T-helper 1 cell treated with Interleukin-12 subunit alpha and Interleukin-12 subunit beta and Interleukin-4 antibody, amounts not matched to agents 30 ng/mL and 1 ng/mL, for 36 hours (primary cell): ENCODE measurements at regions not wholly inside any gene's neighbourhood (a gene's known extent, or its start where the extent isn't known, plus 50 kb on each side); places are given as distances from the start of the nearest gene placed in this dataset.

Experiments used
- intact Hi-C: fragments of 100-400 bp; cut with micrococcal nuclease; formaldehyde crosslinking; loops from one replicate; pipeline ENCODE4 v1.15.1; 2024

DNA sequence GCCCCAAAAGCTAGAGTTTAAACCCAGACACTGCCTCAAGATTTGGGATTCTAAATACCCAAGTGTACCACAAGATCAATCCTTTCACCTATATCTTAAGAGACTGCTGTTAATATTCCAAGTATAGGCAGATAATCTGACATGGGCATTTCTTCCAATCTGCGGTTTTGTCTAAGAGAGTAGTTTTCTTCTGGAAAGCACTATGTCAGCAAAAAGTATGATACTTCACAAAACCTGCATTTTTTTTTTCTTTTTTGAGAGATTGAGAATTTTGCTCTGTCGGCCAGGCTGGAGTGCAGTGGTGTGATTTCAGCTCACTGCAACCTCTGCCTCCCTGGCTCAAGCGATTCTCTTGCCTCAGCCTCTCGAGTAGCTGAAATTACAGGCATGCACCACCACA lies 190.7 kb upstream of the TYRP1 start:
- intact Hi-C loops = no loop called here

DNA sequence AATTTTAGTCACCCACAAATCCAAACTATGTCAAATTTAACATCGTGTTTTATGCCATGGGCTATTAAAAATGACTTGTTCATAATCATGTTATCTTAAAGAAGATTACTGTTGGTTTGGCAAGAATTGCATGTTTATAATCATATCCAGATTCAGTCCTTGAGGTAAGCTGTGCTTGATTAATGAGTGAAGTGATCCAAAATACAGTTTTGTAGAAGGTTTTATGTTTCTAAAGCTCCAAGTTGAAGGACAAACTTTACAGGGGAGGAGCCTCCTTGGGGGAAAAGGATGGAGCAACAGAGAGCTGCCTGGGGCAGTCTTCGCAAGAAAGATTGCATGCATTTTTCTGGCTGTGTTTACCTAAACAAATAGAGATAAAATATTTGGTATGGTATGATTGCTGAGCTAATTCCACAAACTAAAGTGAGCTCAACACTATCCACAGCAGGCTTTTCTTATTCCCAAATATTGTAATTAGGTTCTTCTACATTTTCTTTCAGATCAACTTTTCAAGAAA lies 189.5 kb upstream of the TYRP1 start:
- intact Hi-C loops = no loop called here

DNA sequence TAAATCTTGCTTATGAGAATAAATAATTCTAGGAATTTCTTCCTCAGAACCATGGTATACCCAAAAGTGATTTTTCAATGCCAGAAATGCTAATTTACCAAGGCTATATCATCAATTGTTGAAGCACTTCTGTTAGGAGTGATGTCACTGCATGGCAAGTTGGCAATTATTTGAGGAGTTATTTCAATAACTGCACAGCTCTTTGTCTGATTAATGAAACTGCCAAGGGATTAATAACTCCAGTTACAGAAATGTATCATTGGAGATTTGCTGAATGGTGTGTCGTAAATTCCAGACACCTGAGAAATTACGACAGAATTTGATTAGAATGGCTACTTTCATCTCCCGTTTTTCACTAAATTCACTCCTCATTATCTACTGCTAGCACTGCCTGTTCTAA lies 182.6 kb upstream of the TYRP1 start:
- intact Hi-C loops = no loop called here

DNA sequence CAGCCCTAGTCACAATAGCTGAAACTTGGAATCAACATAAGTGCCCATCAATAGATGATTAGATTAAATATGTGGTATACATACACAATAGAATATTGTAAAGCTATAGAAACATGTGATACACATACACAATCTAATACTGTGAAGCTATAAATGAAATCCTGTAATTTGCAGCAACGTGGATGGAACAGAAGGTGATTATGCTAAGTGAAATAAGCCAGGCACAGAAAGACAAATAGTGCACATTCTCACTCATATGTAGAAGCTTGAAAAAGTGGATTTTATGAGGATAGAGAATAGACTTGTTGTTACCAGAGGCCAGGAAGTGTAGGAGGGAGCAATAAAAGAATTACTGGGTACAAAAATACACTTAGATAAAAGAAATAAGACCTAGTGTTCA lies 181.5 kb upstream of the TYRP1 start:
- intact Hi-C loops = no loop called here

DNA sequence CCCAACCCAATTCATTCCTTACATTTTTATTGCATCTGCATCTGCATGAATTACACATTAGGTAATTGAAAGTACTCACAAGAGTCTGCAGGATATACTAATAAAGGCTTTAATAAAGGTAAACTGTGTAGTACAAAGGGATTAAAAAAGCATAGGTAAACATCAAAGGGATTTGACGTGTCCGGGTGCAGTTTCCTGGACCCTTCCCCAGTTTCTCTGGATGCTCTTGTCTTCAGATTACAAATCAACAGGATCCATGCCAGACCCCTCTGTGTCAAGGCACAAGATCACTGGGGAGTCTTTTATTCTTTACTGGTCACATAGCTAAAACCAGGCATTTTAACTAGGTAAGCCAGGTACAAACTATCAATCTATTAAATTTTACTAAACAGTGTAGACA lies 177.2 kb upstream of the TYRP1 start:
- intact Hi-C loops = no loop called here

DNA sequence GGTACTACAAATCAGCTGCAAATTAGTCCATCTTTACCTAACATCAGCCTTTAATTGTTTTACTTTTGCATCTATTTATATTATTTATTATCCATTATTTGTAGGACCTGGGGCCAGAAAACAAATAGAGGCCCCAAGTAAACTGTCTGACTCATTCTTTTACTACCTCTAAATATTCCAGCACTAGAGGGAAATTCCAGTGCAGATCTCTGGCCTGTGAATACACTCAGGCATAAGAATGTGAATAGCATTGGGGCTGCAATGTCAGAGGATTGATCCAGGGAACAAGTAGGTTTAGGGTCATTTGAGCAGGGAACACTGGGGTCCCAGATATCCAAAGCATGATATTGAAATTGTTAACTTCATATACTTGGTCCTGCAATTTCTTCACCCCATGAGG lies 176.6 kb upstream of the TYRP1 start:
- intact Hi-C loops = no loop called here

DNA sequence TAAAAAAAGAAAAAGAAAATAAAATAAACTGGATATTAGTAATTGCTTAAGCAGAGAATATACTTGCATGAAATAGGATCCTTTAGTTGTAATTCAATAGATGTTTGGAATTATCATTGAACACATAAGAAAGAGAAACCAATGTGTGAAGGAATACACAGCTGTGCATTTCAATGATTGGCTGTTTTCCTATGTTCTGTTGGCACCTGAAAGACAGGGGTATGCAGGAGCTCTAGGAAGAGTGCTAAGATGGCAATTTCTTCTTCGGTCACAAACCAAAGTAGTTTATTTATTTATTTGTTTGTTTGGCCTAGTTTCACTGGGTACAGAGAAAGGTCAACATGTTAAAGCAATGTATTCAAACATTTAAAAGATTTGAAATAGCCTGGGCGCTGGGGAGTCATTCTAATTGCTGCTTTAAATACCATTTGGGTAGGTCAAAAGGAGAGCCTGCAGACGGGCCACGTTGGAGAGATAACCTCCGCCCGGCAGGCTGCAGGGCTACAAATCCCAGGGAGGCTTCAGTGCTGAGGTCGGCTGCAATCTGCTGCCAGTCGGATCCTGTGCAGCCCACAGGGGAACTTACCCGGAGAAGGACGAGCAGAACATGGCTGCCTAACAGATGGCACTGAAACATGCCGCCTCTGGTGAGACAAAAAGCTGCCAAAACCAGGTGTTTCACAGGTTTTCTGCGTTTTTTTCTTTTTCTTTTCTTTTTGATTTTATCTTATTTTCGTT lies 154.2 kb upstream of the TYRP1 start:
- intact Hi-C loops = no loop called here

DNA sequence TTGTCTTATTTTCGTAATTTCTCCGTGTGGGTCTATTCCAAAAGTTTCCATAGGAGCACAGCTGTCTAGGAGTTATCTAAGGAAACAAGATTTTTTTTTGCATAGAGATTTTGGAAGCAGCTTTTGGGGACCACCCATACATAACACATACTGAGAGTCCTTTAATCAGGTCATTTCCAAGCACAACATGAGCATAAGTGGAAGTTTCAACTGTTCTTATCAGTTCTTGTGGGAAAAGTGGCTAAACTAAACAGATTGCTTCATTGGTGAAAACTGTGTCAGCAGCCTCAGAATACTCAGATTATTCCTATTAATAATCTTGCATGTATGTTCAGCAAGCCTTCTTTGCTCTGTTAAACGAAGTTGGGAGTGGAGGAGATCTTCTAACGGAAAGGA lies 153.6 kb upstream of the TYRP1 start:
- intact Hi-C loops = no loop called here

DNA sequence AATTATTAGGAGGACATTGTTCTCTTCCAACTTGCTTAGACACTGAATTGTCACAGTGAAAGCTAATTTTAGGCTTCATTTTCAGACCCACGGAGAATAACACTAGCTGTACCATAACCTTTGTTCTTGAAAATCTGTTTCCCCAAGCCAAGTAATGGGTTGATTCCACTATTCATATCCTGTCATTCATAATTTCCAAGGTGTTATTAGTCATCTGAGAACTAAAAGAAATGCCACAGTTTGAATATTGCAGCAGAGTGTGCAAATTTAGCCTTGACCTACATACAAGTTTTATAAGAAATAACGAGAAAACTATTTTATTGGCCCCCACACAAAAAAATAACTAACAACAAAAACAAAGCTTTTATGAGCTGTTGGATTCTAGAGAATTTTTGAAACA lies 148.5 kb upstream of the TYRP1 start:
- intact Hi-C loops = no loop called here

DNA sequence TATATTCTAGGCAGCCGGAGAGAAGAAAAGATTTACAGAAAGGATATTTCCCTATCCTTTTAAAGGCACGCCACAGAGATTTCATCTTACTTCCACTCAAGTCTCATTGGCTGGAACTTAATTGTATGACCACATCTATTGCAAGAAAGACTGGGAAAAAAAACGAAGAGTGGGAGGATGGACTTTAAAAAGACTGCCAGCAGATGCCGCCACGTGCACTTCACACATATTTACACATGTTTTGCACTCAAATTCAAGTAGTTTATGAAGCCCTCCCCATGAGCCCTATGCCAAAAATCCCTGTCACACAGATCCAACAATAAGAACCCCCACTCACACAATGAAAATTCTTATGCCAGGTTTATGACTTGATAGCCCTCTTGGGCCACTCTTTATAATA lies 138.5 kb upstream of the TYRP1 start:
- intact Hi-C loops = no loop called here

DNA sequence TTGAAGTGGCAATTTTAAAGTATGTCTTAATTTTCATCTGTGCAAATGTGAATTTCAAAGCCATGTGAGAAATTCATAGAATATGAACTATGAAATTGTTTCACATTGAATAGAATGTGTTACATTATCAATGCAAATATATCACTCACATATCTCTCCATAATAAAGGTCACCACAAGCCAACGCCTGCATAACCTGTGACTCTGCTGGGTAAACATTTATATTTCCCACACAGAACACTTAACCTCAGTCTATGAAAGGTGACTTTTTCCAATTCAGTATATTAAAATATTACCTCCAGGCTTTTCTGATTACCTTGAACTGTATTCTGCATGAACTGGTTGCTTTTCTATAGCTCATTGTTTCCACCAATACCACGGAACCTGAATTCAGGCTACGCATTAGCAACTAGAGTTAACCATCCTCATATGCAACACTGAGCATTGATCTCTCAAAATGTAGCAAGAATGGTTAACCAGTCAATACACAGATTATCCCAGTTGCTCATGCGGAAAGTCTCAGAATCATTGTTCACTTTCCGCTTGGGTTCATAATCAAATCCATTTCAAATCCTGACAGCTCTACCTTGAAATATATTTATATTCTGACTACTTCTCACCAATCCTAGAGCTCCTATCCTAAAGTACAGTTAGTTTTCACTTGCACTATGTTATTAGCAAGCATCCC lies 126.6 kb upstream of the TYRP1 start:
- intact Hi-C loops = no loop called here

DNA sequence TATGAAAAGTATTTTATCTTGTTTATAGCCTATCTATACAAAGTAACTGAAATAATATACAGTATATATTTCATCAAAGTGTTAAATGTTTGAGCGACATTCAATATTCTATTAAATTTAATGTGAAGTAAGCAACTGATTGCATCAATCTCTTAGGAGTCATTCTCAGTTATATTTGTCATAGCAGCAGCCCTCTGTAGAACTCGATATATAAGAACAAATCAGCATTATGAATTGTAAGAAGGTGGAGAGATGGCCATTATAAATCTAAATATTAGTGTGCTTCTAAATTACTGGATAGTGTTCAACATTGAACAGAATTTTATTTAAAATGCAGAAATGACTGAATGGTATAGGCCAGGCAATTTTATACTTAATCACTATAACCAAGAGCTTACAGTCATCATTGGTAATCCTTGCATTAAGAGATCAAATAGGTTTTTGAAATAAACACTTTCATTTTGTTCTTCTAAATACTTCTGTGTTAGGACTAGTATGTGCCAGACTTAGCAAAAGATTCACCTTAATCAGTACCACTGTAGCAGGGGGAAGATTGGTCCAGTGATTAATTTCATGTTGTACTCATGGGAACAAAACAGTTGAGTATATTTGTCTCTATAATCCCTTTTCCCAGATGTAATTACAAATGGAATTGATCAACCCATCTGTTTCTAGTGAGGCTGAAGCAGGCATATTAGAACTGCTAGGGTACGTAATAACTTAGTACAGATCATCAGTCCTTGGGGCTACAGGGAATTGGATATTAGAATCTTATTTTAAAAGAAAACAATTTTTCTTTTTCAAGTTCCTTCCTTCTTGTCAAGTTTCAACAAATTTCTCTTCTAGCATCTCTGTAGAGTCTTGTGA lies 108.3 kb upstream of the TYRP1 start:
- intact Hi-C loops = no loop called here

DNA sequence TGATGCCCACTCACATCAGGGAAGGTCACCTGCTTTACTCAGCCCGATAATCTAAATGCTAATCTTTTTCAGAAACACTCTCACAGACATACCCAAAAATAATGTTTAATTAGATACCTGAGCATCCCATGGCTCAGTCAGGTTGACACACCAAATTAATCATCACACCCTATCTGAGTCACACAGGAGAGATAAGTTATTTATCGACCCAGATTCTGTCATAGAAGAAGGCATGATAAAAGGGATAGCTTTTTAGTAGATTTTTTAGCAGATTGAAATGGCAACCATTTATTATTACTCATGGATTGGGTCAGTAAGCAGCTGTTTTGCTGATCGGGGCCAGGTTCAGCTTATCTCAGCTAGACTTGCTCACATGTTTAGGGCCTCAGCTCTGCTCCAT lies 97.8 kb upstream of the TYRP1 start:
- intact Hi-C loops = no loop called here

DNA sequence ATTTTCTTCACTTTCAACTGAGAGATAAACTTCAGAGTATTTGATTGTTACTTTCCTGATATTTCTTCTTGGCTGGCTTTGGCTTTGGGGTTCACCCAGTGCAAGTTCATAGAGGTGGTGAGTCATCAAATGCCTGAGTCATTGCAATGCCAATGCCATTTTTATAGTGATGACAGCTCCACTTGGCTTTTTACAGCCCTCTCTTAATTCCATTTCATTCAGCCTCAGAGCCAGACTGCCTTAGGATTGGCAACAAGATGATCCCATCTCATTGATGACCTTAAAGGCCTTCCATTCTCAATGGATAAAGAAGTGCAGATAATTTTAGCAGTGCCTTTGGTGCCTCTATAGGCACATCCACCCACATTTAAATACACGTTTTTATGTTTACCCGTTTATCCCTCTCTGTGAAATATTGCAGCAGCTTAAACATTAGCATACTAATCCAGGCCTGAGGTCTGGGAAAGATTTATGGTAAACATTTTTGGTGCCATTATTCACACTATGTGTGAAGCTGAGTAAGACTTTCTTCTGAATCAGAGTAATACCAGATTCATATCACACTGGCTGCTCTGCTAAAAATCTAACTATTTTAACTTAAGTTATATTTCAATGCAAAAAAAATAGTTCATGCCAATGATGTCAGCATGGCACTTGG lies 88.9 kb upstream of the TYRP1 start:
- intact Hi-C loops = no loop called here

DNA sequence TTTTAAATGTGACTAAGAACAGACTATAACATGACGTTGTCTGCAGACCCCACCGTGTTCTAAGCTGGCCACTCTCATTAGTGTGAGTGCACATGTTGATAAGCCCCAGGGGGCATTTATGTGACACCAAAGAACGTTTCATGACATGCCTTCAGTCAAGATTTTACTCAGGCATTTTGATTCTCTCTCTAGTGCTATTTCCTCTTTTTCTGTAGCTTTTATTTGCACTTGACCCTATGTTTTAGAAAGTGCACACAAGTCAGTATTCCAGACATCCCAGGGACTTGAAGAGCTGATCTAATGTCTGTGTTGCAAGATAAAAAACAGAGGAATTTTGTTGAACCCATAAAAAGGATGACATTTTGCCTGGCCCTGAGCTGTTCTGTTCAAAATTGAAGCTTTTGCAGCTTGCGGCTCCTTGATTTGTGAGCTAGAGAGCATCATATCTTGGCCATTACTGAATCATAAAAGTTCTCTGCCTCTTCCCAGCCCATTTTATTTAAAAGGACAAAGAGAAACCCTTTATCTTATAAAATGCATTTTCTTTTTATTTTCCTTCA lies 80.9 kb upstream of the TYRP1 start:
- intact Hi-C loops = no loop called here

DNA sequence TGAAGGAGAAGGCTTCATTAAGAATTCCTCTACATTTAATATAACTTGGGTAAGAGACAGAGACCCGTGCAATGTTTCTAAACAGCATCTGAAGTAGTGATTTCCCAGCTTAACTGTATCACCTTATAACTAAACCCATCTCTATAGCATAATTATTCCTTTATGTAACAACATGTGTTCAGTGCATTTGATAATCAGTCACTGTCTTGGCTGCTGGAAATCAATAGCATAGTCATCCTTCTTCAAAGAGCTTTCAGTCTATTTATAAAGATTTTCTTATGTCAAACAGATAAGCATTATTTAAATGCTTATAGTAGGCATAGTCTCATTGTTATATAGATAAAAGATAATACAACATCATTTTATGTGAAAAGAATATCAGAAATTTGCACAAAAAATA lies 80.1 kb upstream of the TYRP1 start:
- intact Hi-C loops = no loop called here

DNA sequence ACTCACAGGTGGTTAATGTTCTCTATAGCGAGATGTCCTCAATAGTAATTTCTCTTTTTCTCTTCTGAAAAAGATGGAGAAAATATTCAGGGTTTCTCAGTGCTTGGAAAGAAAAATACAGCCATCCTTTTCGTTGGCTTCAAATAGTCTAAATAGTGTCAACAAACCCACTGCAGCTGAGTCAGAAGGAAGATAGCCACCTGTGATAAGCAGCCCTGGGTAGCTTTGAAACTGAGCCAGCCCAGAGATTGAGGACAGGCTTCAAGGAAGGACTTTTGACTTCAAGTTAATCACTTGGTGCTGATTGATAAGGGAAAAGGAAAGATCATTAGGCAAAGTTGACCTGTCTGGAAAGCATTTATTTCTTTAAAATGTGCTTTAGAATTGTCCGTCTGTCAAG lies 78.7 kb upstream of the TYRP1 start:
- intact Hi-C loops = no loop called here

DNA sequence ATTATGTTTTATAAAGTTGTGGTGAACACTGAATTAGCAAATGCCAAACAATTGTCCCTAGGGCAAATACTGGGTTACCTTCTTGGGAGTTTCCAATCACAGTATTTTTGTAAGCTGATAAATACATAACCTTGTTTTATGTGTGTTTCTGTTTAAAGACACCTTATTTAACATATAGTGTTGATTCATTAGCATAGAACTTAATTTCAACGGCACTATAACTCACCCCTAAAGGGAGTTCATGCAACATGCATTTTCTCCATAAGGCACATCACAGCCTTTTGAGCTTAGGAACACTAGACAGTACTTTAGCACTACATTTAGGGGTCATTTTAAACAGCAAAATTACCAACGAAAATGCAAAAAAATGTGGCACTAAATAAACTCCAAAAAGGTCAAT lies 74.2 kb upstream of the TYRP1 start:
- intact Hi-C loops = no loop called here

DNA sequence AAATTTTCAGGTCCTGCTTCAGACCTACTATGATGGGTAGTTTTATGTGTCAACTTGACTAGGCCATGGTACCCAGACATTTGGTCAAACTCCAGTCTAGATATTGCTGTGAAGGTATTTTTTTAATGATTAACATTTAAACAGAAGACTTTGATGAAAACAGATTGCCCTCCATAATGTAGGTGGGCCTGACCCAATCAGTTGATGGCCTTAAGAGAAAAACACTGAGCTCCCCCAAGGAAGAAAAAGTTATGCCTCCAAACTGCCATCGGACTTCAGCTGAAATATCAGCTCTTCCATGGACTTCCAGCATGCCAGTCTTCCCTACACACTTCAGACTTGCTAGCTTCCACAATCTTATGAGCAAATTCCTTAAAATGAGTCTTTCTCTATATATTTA lies 67.3 kb upstream of the TYRP1 start:
- intact Hi-C loops = no loop called here

DNA sequence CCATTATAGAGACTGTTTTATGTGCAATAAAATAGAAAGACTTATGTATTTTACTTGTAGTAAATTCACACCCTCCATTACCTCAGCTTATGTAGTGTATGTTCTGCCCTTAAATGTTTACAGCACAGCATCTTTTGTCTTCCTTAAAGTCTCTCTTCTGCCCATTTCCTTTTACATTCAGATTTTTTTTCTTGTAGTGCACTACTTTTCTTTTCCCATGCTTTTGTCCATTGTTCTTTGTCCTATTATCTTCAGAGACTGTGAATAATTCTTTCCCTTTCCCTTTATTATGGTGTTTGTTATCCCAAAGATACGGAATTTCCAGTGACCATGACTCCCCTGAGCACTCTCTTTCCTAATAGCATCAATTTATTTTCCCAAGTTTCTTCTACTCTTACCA lies 66.1 kb upstream of the TYRP1 start:
- intact Hi-C loops = no loop called here

DNA sequence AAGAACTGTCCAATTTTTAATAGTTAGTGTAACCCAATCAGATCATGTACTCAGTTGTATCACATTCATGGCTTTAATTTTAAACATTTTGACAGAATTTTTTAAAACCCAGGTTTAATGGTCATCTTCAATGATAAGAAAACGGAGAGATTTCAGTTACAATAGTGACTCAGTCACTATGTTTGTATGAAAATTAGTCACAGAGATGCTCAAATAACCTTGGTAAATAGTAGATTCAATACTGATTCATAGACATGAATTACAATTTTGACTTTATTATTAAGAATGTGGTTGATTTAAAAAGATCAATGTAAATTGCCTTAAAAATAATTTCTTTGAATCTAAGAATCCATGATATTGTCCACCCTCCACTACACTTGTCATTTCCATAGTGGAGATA lies 64.6 kb upstream of the TYRP1 start:
- intact Hi-C loops = no loop called here
